ENCODE measurements at regions not wholly inside any gene's neighbourhood (a gene's known extent, or its start where the extent isn't known, plus 50 kb on each side); places are given as distances from the start of the nearest gene placed in this dataset.

- Histone ChIP-seq H3K36me3 (no peaks in the 10 kb centered on the region), H3K27me3 (peaks cover 0 to 49% (median 2%) of the 10 kb centered on the region in 4 donors), H3K27ac (no peak overlapping the region), H3K4me1 (no peaks in the 10 kb centered on the region), H3K9me3 (no peaks in the 10 kb centered on the region), H3K4me3 (no peak overlapping the region)
- DNase-seq = no peak
- TF ChIP-seq CTCF (IDR thresholded peaks at IDR 0.05) (no peak), POLR2A (IDR thresholded peaks at IDR 0.05) (no peak)
- intact Hi-C loops (cut with DNase I) = no loop called here
- WGBS, 2 donors = 64 to 89% methylated on average over 1 of the region's 1 CpG
These were observed 121.5 kb downstream of the INSIG2 start for GRCh38 chr2:118209727-118210126.

GRCh38 chr2:118207889-118208288 lies 119.6 kb downstream of the INSIG2 start:
- H3K36me3 ChIP-seq = no peaks in the 10 kb centered on the region
- 50 to 63% methylated on average over 4 to 5 of the region's 5 CpGs for WGBS, 2 donors
- no peak for DNase-seq
- H3K27ac ChIP-seq = no peak overlapping the region
- H3K4me1 ChIP-seq = no peaks in the 10 kb centered on the region
- no peaks in the 10 kb centered on the region for H3K9me3 ChIP-seq
- peaks cover 0 to 66% (median 0%) of the 10 kb centered on the region in 4 donors for H3K27me3 ChIP-seq
- TF ChIP-seq POLR2A (IDR thresholded peaks at IDR 0.05) (no peak), CTCF (IDR thresholded peaks at IDR 0.05) (no peak)
- no peak overlapping the region for H3K4me3 ChIP-seq
- intact Hi-C loops (cut with DNase I) = no loop called here

GRCh38 chr2:118202707-118203303 lies 114.5 kb downstream of the INSIG2 start:
- no peak for DNase-seq
- 46 to 68% methylated on average over 6 to 8 of the region's 8 CpGs for WGBS, 2 donors

DNA sequence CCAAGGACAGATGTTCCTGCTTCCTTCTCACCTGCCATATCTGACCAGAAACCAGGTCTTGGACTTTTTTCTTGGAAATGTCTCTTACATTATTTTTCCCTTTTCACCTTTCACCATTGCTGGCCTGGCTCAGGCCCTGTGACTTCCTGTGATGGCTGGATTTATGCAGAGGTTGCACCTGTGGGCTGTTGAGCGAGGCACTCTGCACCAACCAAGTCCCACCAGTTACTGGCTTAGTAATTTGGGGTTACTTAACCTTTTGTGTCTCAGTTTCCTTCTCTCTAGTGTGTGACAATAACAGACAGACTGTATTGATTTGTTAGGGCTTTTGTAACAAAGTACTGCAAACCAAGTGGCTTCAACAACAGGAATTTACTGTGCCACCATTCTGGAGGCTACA lies 110.0 kb downstream of the INSIG2 start:
- Histone ChIP-seq H3K27me3 (peaks cover 0 to 21% (median 0%) of the 10 kb centered on the region in 4 donors), H3K36me3 (no peaks in the 10 kb centered on the region), H3K4me3 (no peak overlapping the region), H3K9me3 (no peaks in the 10 kb centered on the region), H3K27ac (no peak overlapping the region), H3K4me1 (no peaks in the 10 kb centered on the region)
- WGBS, 2 donors = 60 to 90% methylated on average over 1 of the region's 1 CpG
- intact Hi-C loops (cut with DNase I) = no loop called here
- no peak for DNase-seq
- TF ChIP-seq CTCF (IDR thresholded peaks at IDR 0.05) (no peak), POLR2A (IDR thresholded peaks at IDR 0.05) (no peak)

More at GRCh38 chr2:118202707-118203303, 114.5 kb downstream of the INSIG2 start:
- Histone ChIP-seq H3K36me3 (no peaks in the 10 kb centered on the region), H3K4me3 (no peak overlapping the region), H3K9me3 (no peaks in the 10 kb centered on the region), H3K27ac (no peak overlapping the region), H3K27me3 (peaks cover 0 to 48% (median 0%) of the 10 kb centered on the region in 4 donors), H3K4me1 (no peaks in the 10 kb centered on the region)
- intact Hi-C loops (cut with DNase I) = no loop called here
- TF ChIP-seq CTCF (IDR thresholded peaks at IDR 0.05) (peak; percentile 40 to 71 (median 58)), POLR2A (IDR thresholded peaks at IDR 0.05) (no peak)

DNA sequence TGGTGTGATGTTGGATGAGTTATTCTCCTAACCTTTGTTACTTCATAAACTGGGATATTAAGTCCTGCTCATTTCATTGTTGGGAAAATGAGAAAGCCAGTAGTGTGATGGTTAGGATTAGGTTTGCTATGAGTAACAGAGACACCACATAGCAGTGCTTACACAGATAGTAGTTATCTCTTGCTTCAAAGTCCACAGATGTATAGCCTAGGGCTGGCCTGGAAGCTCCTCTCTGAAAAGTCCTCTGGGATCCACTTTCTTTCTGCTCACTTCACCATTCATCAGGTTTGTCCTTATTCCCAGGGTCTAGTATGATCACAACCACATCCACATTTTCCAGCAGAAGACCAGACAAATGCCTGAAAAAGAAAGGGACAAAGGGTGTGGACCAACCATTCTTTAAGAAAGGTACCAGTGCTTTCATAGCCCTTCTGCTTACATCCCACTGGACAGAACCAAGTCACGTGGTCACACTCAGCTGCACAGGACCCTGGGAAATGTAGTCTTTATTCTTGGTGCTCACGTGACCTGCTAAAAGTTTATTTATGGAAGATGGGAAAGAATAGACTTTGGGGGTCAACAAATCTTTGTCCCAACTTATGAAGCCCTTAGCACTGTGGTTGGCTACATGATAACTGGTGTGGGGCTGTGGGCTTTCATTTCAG lies 108.9 kb downstream of the INSIG2 start:
- peaks cover 0 to 14% (median 0%) of the 10 kb centered on the region in 4 donors for H3K27me3 ChIP-seq
- H3K4me1 ChIP-seq = no peaks in the 10 kb centered on the region
- TF ChIP-seq CTCF (IDR thresholded peaks at IDR 0.05) (no peak), POLR2A (IDR thresholded peaks at IDR 0.05) (no peak)
- 44% methylated on average over 2 of the region's 2 CpGs for WGBS, 2 donors
- intact Hi-C loops (cut with DNase I) = no loop called here
- no peak overlapping the region for H3K4me3 ChIP-seq
- no peaks in the 10 kb centered on the region for H3K9me3 ChIP-seq
- H3K36me3 ChIP-seq = no peaks in the 10 kb centered on the region
- no peak overlapping the region for H3K27ac ChIP-seq
- DNase-seq = no peak

Measured in esophagus squamous epithelium (tissue), 5 donors.